HCT116 (cell line): ENCODE measurements at regions not wholly inside any gene's neighbourhood (a gene's known extent, or its start where the extent isn't known, plus 50 kb on each side); places are given as distances from the start of the nearest gene placed in this dataset.

ENCODE experiments used
- ATAC-seq: fragments of 200-7000 bp; cut with Tn5 transposase; 2 replicates; pipeline ENCODE4 v1.9.1; 2020; ENCODE audit warnings: mild to moderate bottlenecking, moderate library complexity
- BruUV-seq: library from RNA; stranded (reverse); fragments of 400-500 nt; replicated peaks from 2 replicates; lab custom pipeline; 2021; lab: Mats Ljungman, UMichigan
- CTCF ChIA-PET: fragments of 300-600 bp; sonication (Branson Sonifier 250); formaldehyde crosslinking; loops from one replicate; lab custom pipeline; 2021; ENCODE audit warnings: antibody characterized with exemption; lab: Charles Lee
- POLR2A ChIA-PET: fragments of 300-600, 350-600 bp; sonication (Branson Sonifier 250); formaldehyde crosslinking; loops from one replicate; lab custom pipeline; 2021; ENCODE audit warnings: antibody characterized with exemption; lab: Charles Lee
- RAD21 ChIA-PET, 2 experiments: fragments of 300-600 bp; sonication (Branson Sonifier 250); formaldehyde crosslinking; loops; one replicate each; lab custom pipeline; 2023; ENCODE audit warnings: low total read pairs in 2 of 2; ENCODE audit not compliant: uncharacterized antibody in 2 of 2, unreplicated experiment in 2 of 2, low non-redundant PET in 1 of 2; lab: Charles Lee
- DNase-seq: peaks from one replicate; pipeline ENCODE4 v3.0.0-alpha.2; 2010; ENCODE audit warnings: low read depth, low spot score
- H2AFZ ChIP-seq: fragments of 200-600 bp; shearing (Covaris generic), sonication (generic); 2 replicates; pipeline ENCODE4 v1.6.1; 2017; ENCODE audit warnings: low read depth, mixed run types, mixed read lengths, antibody characterized with exemption, low read length; ENCODE audit not compliant: poor library complexity, severe bottlenecking
- H3K27ac ChIP-seq: 2 replicates; pipeline ENCODE4 v1.5.1; 2012; ENCODE audit warnings: low read depth, low read length
- H3K27me3 ChIP-seq: fragments of 200-600 bp; sonication (generic); 2 replicates; pipeline ENCODE4 v1.6.1; 2016; ENCODE audit warnings: mixed run types, low read length, mixed read lengths; ENCODE audit not compliant: insufficient read depth
- H3K36me3 ChIP-seq, 2 experiments: fragments of 200-500 bp in 1 of 2; fragments of 200-600 bp in 1 of 2; sonication (Bioruptor generic) in 1 of 2; sonication (generic) in 1 of 2; 2 replicates each; pipeline versions ENCODE4 v1.5.1 to v1.6.1; 2014 to 2016; ENCODE audit warnings: low read length in 2 of 2, inconsistent platforms in 1 of 2, mixed read lengths in 1 of 2, mixed run types in 1 of 2; ENCODE audit not compliant: insufficient read depth in 2 of 2, control insufficient read depth in 1 of 2
- H3K4me1 ChIP-seq, 2 experiments: fragments of 200-600 bp in 1 of 2; sonication (generic) in 1 of 2; 2 replicates each; pipeline versions ENCODE4 v1.5.1 to v1.6.1; 2012 to 2017; ENCODE audit warnings: low read length in 2 of 2, inconsistent platforms in 1 of 2, mild to moderate bottlenecking in 1 of 2, mixed read lengths in 1 of 2, mixed run types in 1 of 2, moderate library complexity in 1 of 2; ENCODE audit not compliant: insufficient read depth in 2 of 2, control insufficient read depth in 1 of 2
- H3K4me2 ChIP-seq: fragments of 200-600 bp; sonication (generic); 2 replicates; pipeline ENCODE4 v1.6.1; 2017; ENCODE audit warnings: mixed run types, low read length, mixed read lengths
- H3K4me3 ChIP-seq, 2 experiments: fragments of 200-600 bp in 1 of 2; sonication (generic) in 1 of 2; replicated peaks in 1 of 2; 2 replicates each; pipeline ENCODE4 v1.5.1; 2011 to 2016; ENCODE audit warnings: low read length in 2 of 2, control low read depth in 1 of 2, low read depth in 1 of 2, mild to moderate bottlenecking in 1 of 2, mixed read lengths in 1 of 2, mixed run types in 1 of 2
- H3K79me2 ChIP-seq: fragments of 200-600 bp; sonication (generic); 2 replicates; pipeline ENCODE4 v1.6.1; 2017; ENCODE audit warnings: mild to moderate bottlenecking, mixed run types, low read length, moderate library complexity, mixed read lengths; ENCODE audit not compliant: insufficient read depth
- H3K9ac ChIP-seq: fragments of 200-600 bp; sonication (generic); 2 replicates; pipeline ENCODE4 v1.6.1; 2016; ENCODE audit warnings: low read length, mixed read lengths
- H3K9me2 ChIP-seq: fragments of 200-600 bp; sonication (generic), shearing (Covaris generic); 2 replicates; pipeline ENCODE4 v1.6.1; 2017; ENCODE audit warnings: mixed run types, mild to moderate bottlenecking, moderate library complexity; ENCODE audit not compliant: insufficient read depth
- H3K9me3 ChIP-seq, 2 experiments: fragments of 200-500 bp in 1 of 2; fragments of 200-600 bp in 1 of 2; sonication (Bioruptor generic) in 1 of 2; sonication (generic) in 1 of 2; 2 replicates each; pipeline ENCODE4 v1.6.1; 2014 to 2017; ENCODE audit warnings: low read length in 2 of 2, mixed read lengths in 2 of 2, inconsistent platforms in 1 of 2, low read depth in 1 of 2, mild to moderate bottlenecking in 1 of 2, mixed run types in 1 of 2, moderate library complexity in 1 of 2; ENCODE audit not compliant: control insufficient read depth in 1 of 2, insufficient read depth in 1 of 2
- H4K20me1 ChIP-seq: fragments of 200-600 bp; sonication (generic), shearing (Covaris generic); 2 replicates; pipeline ENCODE4 v1.6.1; 2017; ENCODE audit warnings: mixed run types, mild to moderate bottlenecking, moderate library complexity; ENCODE audit not compliant: insufficient read depth
- ATF3 ChIP-seq: IDR thresholded peaks from 2 replicates; pipeline ENCODE4 v1.6.1; 2012
- CBX3 ChIP-seq: IDR thresholded peaks from 2 replicates; pipeline ENCODE4 v1.6.1; 2012; ENCODE audit warnings: low read depth
- EGR1 ChIP-seq: IDR thresholded peaks from 2 replicates; pipeline ENCODE4 v1.6.1; 2012; ENCODE audit warnings: low read depth
- ELF1 ChIP-seq: IDR thresholded peaks from 2 replicates; pipeline ENCODE4 v1.6.1; 2012; ENCODE audit warnings: low read depth, borderline replicate concordance
- EZH2 ChIP-seq: fragments of 200-600 bp; sonication (generic); IDR thresholded peaks from 2 replicates; pipeline ENCODE4 v1.6.1; 2017; ENCODE audit warnings: antibody characterized with exemption, mixed run types
- EZH2phosphoT487 ChIP-seq: fragments of 200-600 bp; IDR thresholded peaks from 2 replicates; pipeline ENCODE4 v1.6.1; 2018; ENCODE audit warnings: antibody characterized with exemption, borderline replicate concordance
- FOSL1 ChIP-seq: IDR thresholded peaks from 2 replicates; pipeline ENCODE4 v1.6.1; 2012; ENCODE audit warnings: low read depth
- MAX ChIP-seq: IDR thresholded peaks from 2 replicates; pipeline ENCODE4 v1.6.1; 2012
- POLR2A ChIP-seq: IDR thresholded peaks from 2 replicates; pipeline ENCODE4 v1.7.0; 2011; ENCODE audit warnings: borderline replicate concordance; ENCODE audit not compliant: insufficient read depth, insufficient read length; ENCODE audit errors: extremely low read depth
- POLR2AphosphoS5 ChIP-seq: IDR thresholded peaks from 2 replicates; pipeline ENCODE4 v1.6.1; 2011; ENCODE audit warnings: mild to moderate bottlenecking, low read depth, low read length, moderate library complexity
- REST ChIP-seq: IDR thresholded peaks from 2 replicates; pipeline ENCODE4 v1.6.1; 2012; ENCODE audit warnings: low read depth
- SRF ChIP-seq: IDR thresholded peaks from 2 replicates; pipeline ENCODE4 v1.6.1; 2012; ENCODE audit warnings: low read depth
- TCF7L2 ChIP-seq: IDR thresholded peaks from 2 replicates; pipeline ENCODE4 v1.7.0; 2011; ENCODE audit warnings: borderline replicate concordance, inconsistent platforms; ENCODE audit not compliant: insufficient read depth, insufficient read length; ENCODE audit errors: extremely low read depth
- YY1 ChIP-seq: IDR thresholded peaks from 2 replicates; pipeline ENCODE4 v1.6.1; 2011; ENCODE audit warnings: low read length, low read depth, moderate library complexity, mild to moderate bottlenecking; ENCODE audit not compliant: insufficient replicate concordance; ENCODE audit errors: extremely low read depth
- ZBTB33 ChIP-seq: IDR thresholded peaks from 2 replicates; pipeline ENCODE4 v1.6.1; 2011; ENCODE audit warnings: mild to moderate bottlenecking, low read length, moderate library complexity; ENCODE audit not compliant: insufficient replicate concordance; ENCODE audit errors: extremely low read depth
- intact Hi-C: fragments of 100-400 bp; cut with micrococcal nuclease; formaldehyde crosslinking; loops from 2 replicates; pipeline ENCODE4 v1.10.0; 2022

- BruUV-seq, result no TSS peak
- Histone ChIP-seq H3K9me2 (no peaks in the 10 kb centered on the region), H3K79me2 (no peaks in the 10 kb centered on the region), H3K4me1 (no peaks in the 10 kb centered on the region), H3K4me3 (no peak overlapping the region), H3K9ac (no peak overlapping the region), H4K20me1 (no peaks in the 10 kb centered on the region), H3K27me3 (no peaks in the 10 kb centered on the region), H2AFZ (no peak overlapping the region), H3K9me3 (no peaks in the 10 kb centered on the region), H3K4me2 (no peak overlapping the region), H3K36me3 (no peaks in the 10 kb centered on the region), H3K27ac (no peak overlapping the region)
- ATAC-seq, result no peak
- TF ChIP-seq FOSL1 (no peak), POLR2AphosphoS5 (no peak), REST (no peak), ZBTB33 (no peak), ELF1 (no peak), EGR1 (no peak), EZH2phosphoT487 (no peak), TCF7L2 (no peak), POLR2A (no peak), ATF3 (no peak), CBX3 (no peak), YY1 (no peak), MAX (no peak), SRF (no peak), EZH2 (no peak)
- RAD21 ChIA-PET, result no interaction called here
- intact Hi-C loops, result no loop called here
- DNase-seq, result no peak
- CTCF ChIA-PET, result no interaction called here
- POLR2A ChIA-PET, result no interaction called here
These were observed 974.1 kb downstream of the TMTC2 start for GRCh38 chr12:83660727-83661358.
